ENCODE measurements at regions not wholly inside any gene's neighbourhood (a gene's known extent, or its start where the extent isn't known, plus 50 kb on each side); places are given as distances from the start of the nearest gene placed in this dataset.

- Mint-ChIP-seq H3K4me3 (no peak overlapping the region), H3K27me3 (peaks cover 19% of the 10 kb centered on the region), H3K9me3 (no peaks in the 10 kb centered on the region), H3K4me1 (peaks cover 30% of the 10 kb centered on the region), H3K36me3 (no peaks in the 10 kb centered on the region), H3K27ac (no peak overlapping the region)
- CTCF ChIA-PET = no interaction called here
- DNase-seq = no peak
Measured at GRCh38 chrX:40474205-40474626, 106.6 kb upstream of the ATP6AP2 start.

GRCh38 chrX:40473460-40474204 is 107.1 kb upstream of the ATP6AP2 start:
- CTCF ChIA-PET = interaction anchor here (0.6 kb wide), 1 partner anchor 249 kb away, joined by 3 read pairs; no protein-coding TSS in a partner anchor
- no peak for DNase-seq
- H3K27me3 Mint-ChIP-seq = peaks cover 16% of the 10 kb centered on the region
- no peaks in the 10 kb centered on the region for H3K36me3 Mint-ChIP-seq
- peaks cover 32% of the 10 kb centered on the region for H3K4me1 Mint-ChIP-seq
- H3K4me3 Mint-ChIP-seq = no peak overlapping the region
- no peak overlapping the region for H3K27ac Mint-ChIP-seq
- H3K9me3 Mint-ChIP-seq = no peaks in the 10 kb centered on the region

GRCh38 chrX:40471965-40472648 is 108.7 kb upstream of the ATP6AP2 start:
- Mint-ChIP-seq H3K27ac (no peak overlapping the region), H3K9me3 (no peaks in the 10 kb centered on the region), H3K4me1 (peaks cover 41% of the 10 kb centered on the region), H3K27me3 (peaks cover 13% of the 10 kb centered on the region), H3K4me3 (no peak overlapping the region), H3K36me3 (no peaks in the 10 kb centered on the region)
- peak; percentile 33 for DNase-seq
- CTCF ChIA-PET = no interaction called here

- no peak for DNase-seq
- CTCF ChIA-PET = no interaction called here
- peaks cover 40% of the 10 kb centered on the region for H3K4me1 Mint-ChIP-seq
- no peaks in the 10 kb centered on the region for H3K36me3 Mint-ChIP-seq
- no peak overlapping the region for H3K27ac Mint-ChIP-seq
- no peak overlapping the region for H3K4me3 Mint-ChIP-seq
- no peaks in the 10 kb centered on the region for H3K9me3 Mint-ChIP-seq
- peaks cover 13% of the 10 kb centered on the region for H3K27me3 Mint-ChIP-seq
Measured at GRCh38 chrX:40470830-40471429, 109.8 kb upstream of the ATP6AP2 start.

- Mint-ChIP-seq H3K27ac (no peak overlapping the region), H3K27me3 (peaks cover 17% of the 10 kb centered on the region), H3K4me1 (peaks cover 48% of the 10 kb centered on the region), H3K4me3 (no peak overlapping the region), H3K36me3 (no peaks in the 10 kb centered on the region), H3K9me3 (no peaks in the 10 kb centered on the region)
- no peak for DNase-seq
- CTCF ChIA-PET = interaction anchor here (0.8 kb wide), 1 partner anchor 293 kb away, joined by 3 read pairs; no protein-coding TSS in a partner anchor
Measured at GRCh38 chrX:40469316-40469715, 111.5 kb upstream of the ATP6AP2 start.

- CTCF ChIA-PET = interaction anchor here (0.8 to 1.5 kb wide), 9 partner anchors 21 to 738 kb away, joined by 3 to 7 read pairs (median 3); no protein-coding TSS in a partner anchor
- H3K4me1 Mint-ChIP-seq = peaks cover 41% of the 10 kb centered on the region
- no peaks in the 10 kb centered on the region for H3K36me3 Mint-ChIP-seq
- no peaks in the 10 kb centered on the region for H3K9me3 Mint-ChIP-seq
- peaks cover 17% of the 10 kb centered on the region for H3K27me3 Mint-ChIP-seq
- DNase-seq = peak; percentile 50
- H3K4me3 Mint-ChIP-seq = no peak overlapping the region
- H3K27ac Mint-ChIP-seq = no peak overlapping the region
Measured at GRCh38 chrX:40468033-40468846, 112.5 kb upstream of the ATP6AP2 start.

GRCh38 chrX:40467454-40467853 is 113.3 kb upstream of the ATP6AP2 start:
- DNase-seq = no peak
- Mint-ChIP-seq H3K27ac (no peak overlapping the region), H3K27me3 (peaks cover 16% of the 10 kb centered on the region), H3K9me3 (no peaks in the 10 kb centered on the region), H3K4me1 (peaks cover 36% of the 10 kb centered on the region), H3K4me3 (no peak overlapping the region), H3K36me3 (no peaks in the 10 kb centered on the region)
- CTCF ChIA-PET = interaction anchor here (1.5 kb wide), 2 partner anchors 410 to 737 kb away, joined by 3 to 7 read pairs; no protein-coding TSS in a partner anchor

GRCh38 chrX:40465735-40466551 is 114.8 kb upstream of the ATP6AP2 start:
- no peak overlapping the region for H3K4me3 Mint-ChIP-seq
- CTCF ChIA-PET = interaction anchor here (0.9 to 1.1 kb wide), 2 partner anchors 11 to 199 kb away, joined by 4 read pairs; no protein-coding TSS in a partner anchor
- peaks cover 27% of the 10 kb centered on the region for H3K4me1 Mint-ChIP-seq
- H3K9me3 Mint-ChIP-seq = no peaks in the 10 kb centered on the region
- DNase-seq = no peak
- peaks cover 12% of the 10 kb centered on the region for H3K27me3 Mint-ChIP-seq
- H3K36me3 Mint-ChIP-seq = no peaks in the 10 kb centered on the region
- H3K27ac Mint-ChIP-seq = no peak overlapping the region

- H3K4me1 Mint-ChIP-seq = peaks cover 17% of the 10 kb centered on the region
- no peaks in the 10 kb centered on the region for H3K36me3 Mint-ChIP-seq
- no peaks in the 10 kb centered on the region for H3K9me3 Mint-ChIP-seq
- DNase-seq = no peak
- H3K4me3 Mint-ChIP-seq = no peak overlapping the region
- CTCF ChIA-PET = no interaction called here
- H3K27ac Mint-ChIP-seq = no peak overlapping the region
- peaks cover 10% of the 10 kb centered on the region for H3K27me3 Mint-ChIP-seq
Measured at GRCh38 chrX:40462795-40463194, 118.0 kb upstream of the ATP6AP2 start.

GRCh38 chrX:40460926-40461325 is 119.8 kb upstream of the ATP6AP2 start:
- no peaks in the 10 kb centered on the region for H3K9me3 Mint-ChIP-seq
- peaks cover 7% of the 10 kb centered on the region for H3K4me1 Mint-ChIP-seq
- H3K27me3 Mint-ChIP-seq = peaks cover 10% of the 10 kb centered on the region
- no peak for DNase-seq
- CTCF ChIA-PET = no interaction called here
- H3K36me3 Mint-ChIP-seq = no peaks in the 10 kb centered on the region
- H3K27ac Mint-ChIP-seq = no peak overlapping the region
- no peak overlapping the region for H3K4me3 Mint-ChIP-seq

- Mint-ChIP-seq H3K4me1 (no peaks in the 10 kb centered on the region), H3K27ac (no peak overlapping the region), H3K4me3 (no peak overlapping the region), H3K27me3 (peaks cover 6% of the 10 kb centered on the region), H3K36me3 (no peaks in the 10 kb centered on the region), H3K9me3 (peaks cover 3% of the 10 kb centered on the region)
- CTCF ChIA-PET = no interaction called here
- no peak for DNase-seq
Measured at GRCh38 chrX:40459571-40460158, 121.1 kb upstream of the ATP6AP2 start.

- H3K4me1 Mint-ChIP-seq = no peaks in the 10 kb centered on the region
- no peak overlapping the region for H3K4me3 Mint-ChIP-seq
- CTCF ChIA-PET = no interaction called here
- DNase-seq = no peak
- H3K27ac Mint-ChIP-seq = no peak overlapping the region
- H3K9me3 Mint-ChIP-seq = peaks cover 3% of the 10 kb centered on the region
- H3K36me3 Mint-ChIP-seq = no peaks in the 10 kb centered on the region
- H3K27me3 Mint-ChIP-seq = peaks cover 6% of the 10 kb centered on the region
Measured at GRCh38 chrX:40457406-40457805, 123.4 kb upstream of the ATP6AP2 start.

- H3K4me3 Mint-ChIP-seq = no peak overlapping the region
- H3K27me3 Mint-ChIP-seq = peaks cover 4% of the 10 kb centered on the region
- CTCF ChIA-PET = no interaction called here
- H3K27ac Mint-ChIP-seq = no peak overlapping the region
- no peaks in the 10 kb centered on the region for H3K4me1 Mint-ChIP-seq
- no peak for DNase-seq
- peaks cover 3% of the 10 kb centered on the region for H3K9me3 Mint-ChIP-seq
- no peaks in the 10 kb centered on the region for H3K36me3 Mint-ChIP-seq
Measured at GRCh38 chrX:40452031-40452430, 128.7 kb upstream of the ATP6AP2 start.
